IMR-90 (cell line): ENCODE measurements at regions not wholly inside any gene's neighbourhood (a gene's known extent, or its start where the extent isn't known, plus 50 kb on each side); places are given as distances from the start of the nearest gene placed in this dataset.

Experiments
- ATAC-seq: fragments of 200-7000 bp; cut with Tn5 transposase; 2 replicates; pipeline ENCODE4 v1.9.1; 2020; ENCODE audit warnings: low read depth, mild to moderate bottlenecking, moderate library complexity
- BruUV-seq: library from RNA; stranded (reverse); fragments of 400-500 nt; replicated peaks from 2 replicates; lab custom pipeline; 2021; lab: Mats Ljungman, UMichigan
- CTCF ChIA-PET: fragments of 300-600 bp; formaldehyde crosslinking; extraction: SDS; loops from one replicate; lab custom pipeline; 2021; ENCODE audit warnings: antibody characterized with exemption; lab: Yijun Ruan, JAX
- POLR2A ChIA-PET: fragments of 300-600 bp; sonication (Branson Sonifier 250); formaldehyde crosslinking; loops from one replicate; lab custom pipeline; 2022; ENCODE audit warnings: antibody characterized with exemption; ENCODE audit not compliant: unreplicated experiment; lab: Charles Lee
- DNase-seq: peaks from one replicate; pipeline ENCODE4 v3.0.0; 2013
- H2AFZ ChIP-seq: replicated peaks from 2 replicates; pipeline ENCODE3; 2013; ENCODE audit warnings: low read length, mild to moderate bottlenecking; ENCODE audit not compliant: poor library complexity
- H2AK5ac ChIP-seq: 2 replicates; pipeline ENCODE4 v1.6.1; 2013; ENCODE audit warnings: low read depth, low read length, inconsistent platforms
- H2AK9ac ChIP-seq: replicated peaks from 2 replicates; pipeline ENCODE3; 2013; ENCODE audit warnings: mild to moderate bottlenecking, low read depth, low read length, moderate library complexity; ENCODE audit not compliant: poor library complexity
- H2BK120ac ChIP-seq: 2 replicates; pipeline ENCODE4 v1.6.1; 2013; ENCODE audit warnings: low read depth, low read length, inconsistent platforms
- H2BK15ac ChIP-seq: 3 replicates; pipeline ENCODE4 v1.6.1; 2013; ENCODE audit warnings: low read depth, low read length, inconsistent platforms
- H2BK20ac ChIP-seq: 2 replicates; pipeline ENCODE4 v1.6.1; 2013; ENCODE audit warnings: low read depth, mild to moderate bottlenecking, inconsistent platforms, low read length, moderate library complexity
- H2BK5ac ChIP-seq: 2 replicates; pipeline ENCODE4 v1.6.1; 2013; ENCODE audit warnings: mild to moderate bottlenecking, low read depth, low read length, inconsistent platforms; ENCODE audit not compliant: poor library complexity, severe bottlenecking
- H3K14ac ChIP-seq: replicated peaks from 2 replicates; pipeline ENCODE4 v1.6.1; 2013; ENCODE audit warnings: low read depth, low read length, inconsistent platforms
- H3K18ac ChIP-seq: 2 replicates; pipeline ENCODE4 v1.6.1; 2013; ENCODE audit warnings: low read depth, low read length, control low read depth
- H3K23ac ChIP-seq: 2 replicates; pipeline ENCODE4 v1.6.1; 2013; ENCODE audit warnings: low read depth, low read length, inconsistent platforms
- H3K27ac ChIP-seq: 2 replicates; pipeline ENCODE4 v1.5.1; 2013; ENCODE audit warnings: mild to moderate bottlenecking, control low read depth, low read length; ENCODE audit not compliant: insufficient read depth
- H3K27me3 ChIP-seq: 2 replicates; pipeline ENCODE4 v1.6.1; 2013; ENCODE audit warnings: low read length; ENCODE audit not compliant: control insufficient read depth, insufficient read depth
- H3K36me3 ChIP-seq: 2 replicates; pipeline ENCODE4 v1.6.1; 2013; ENCODE audit warnings: low read length, mixed read lengths; ENCODE audit not compliant: control insufficient read depth, insufficient read depth
- H3K4ac ChIP-seq: 2 replicates; pipeline ENCODE4 v1.6.1; 2013; ENCODE audit warnings: low read depth, low read length, inconsistent platforms
- H3K4me1 ChIP-seq: 2 replicates; pipeline ENCODE4 v1.6.1; 2013; ENCODE audit warnings: low read length, mixed read lengths; ENCODE audit not compliant: control insufficient read depth, insufficient read depth
- H3K4me2 ChIP-seq: 2 replicates; pipeline ENCODE4 v1.6.1; 2013; ENCODE audit warnings: low read depth, mild to moderate bottlenecking, control low read depth, low read length, moderate library complexity
- H3K4me3 ChIP-seq: 2 replicates; pipeline ENCODE4 v1.5.1; 2013; ENCODE audit warnings: low read depth, mild to moderate bottlenecking, control low read depth, low read length, moderate library complexity; ENCODE audit not compliant: insufficient read depth
- H3K56ac ChIP-seq: 2 replicates; pipeline ENCODE4 v1.6.1; 2013; ENCODE audit warnings: low read length, inconsistent platforms; ENCODE audit not compliant: insufficient read depth; ENCODE audit errors: extremely low read depth
- H3K79me1 ChIP-seq, 2 experiments: 2 replicates each; pipeline ENCODE4 v1.6.1; 2013; ENCODE audit warnings: low read length in 2 of 2, inconsistent platforms in 1 of 2, low read depth in 1 of 2
- H3K9ac ChIP-seq: 2 replicates; pipeline ENCODE4 v1.6.1; 2013; ENCODE audit warnings: low read depth, low read length, control low read depth
- H3K9me1 ChIP-seq: 2 replicates; pipeline ENCODE4 v1.6.1; 2013; ENCODE audit warnings: low read length, inconsistent platforms; ENCODE audit not compliant: insufficient read depth
- H3K9me3 ChIP-seq: 2 replicates; pipeline ENCODE4 v1.6.1; 2013; ENCODE audit warnings: low read length; ENCODE audit not compliant: control insufficient read depth, insufficient read depth
- H4K20me1 ChIP-seq: 2 replicates; pipeline ENCODE4 v1.6.1; 2013; ENCODE audit warnings: low read length, inconsistent platforms; ENCODE audit not compliant: insufficient read depth
- H4K5ac ChIP-seq: 2 replicates; pipeline ENCODE4 v1.6.1; 2013; ENCODE audit warnings: mild to moderate bottlenecking, low read depth, low read length, control low read depth
- H4K8ac ChIP-seq, 2 experiments: 2 replicates each; pipeline ENCODE4 v1.6.1; 2013; ENCODE audit warnings: low read depth in 2 of 2, low read length in 2 of 2, control low read depth in 1 of 2, inconsistent platforms in 1 of 2
- H4K91ac ChIP-seq: 2 replicates; pipeline ENCODE4 v1.6.1; 2013; ENCODE audit warnings: low read depth, low read length, inconsistent platforms; ENCODE audit not compliant: insufficient read depth
- CEBPB ChIP-seq: IDR thresholded peaks from 2 replicates; pipeline ENCODE4 v1.6.1; 2012; ENCODE audit warnings: low read depth, low read length, improper control_type of control experiment
- MAFK ChIP-seq: IDR thresholded peaks from 2 replicates; pipeline ENCODE4 v1.6.1; 2012; ENCODE audit warnings: low read depth, low read length, improper control_type of control experiment
- RCOR1 ChIP-seq: IDR thresholded peaks from 2 replicates; pipeline ENCODE4 v1.6.1; 2012; ENCODE audit warnings: mild to moderate bottlenecking, low read length, improper control_type of control experiment; ENCODE audit not compliant: insufficient replicate concordance
- WGBS, 2 experiments: methylation state at CpG; one replicate each; pipeline versions ENCODE4 v1.1.5 to v1.1.7; 2013; ENCODE audit warnings: missing lambda C conversion rate in 2 of 2; ENCODE audit not compliant: insufficient read length in 1 of 2; ENCODE audit errors: extremely low coverage in 2 of 2; 5-methylcytosine and 5-hydroxymethylcytosine counted together
- dilution Hi-C: fragments of 300-500 bp; cut with HindIII; formaldehyde crosslinking; loops from one replicate; pipeline ENCODE4 v1.14.3; 2018; ENCODE audit warnings: low sequenced_read_pairs; ENCODE audit not compliant: unreplicated experiment
- in situ Hi-C: fragments of 300-500 bp; cut with MboI; formaldehyde crosslinking; loops from 3 replicates; pipeline ENCODE4 v1.14.3; 2019; ENCODE audit warnings: low sequenced_read_pairs, inconsistent platforms, mixed read lengths
- intact Hi-C: fragments of 100-400 bp; cut with micrococcal nuclease; formaldehyde crosslinking; loops from 2 replicates; pipeline ENCODE4 v1.10.0; 2022

DNA sequence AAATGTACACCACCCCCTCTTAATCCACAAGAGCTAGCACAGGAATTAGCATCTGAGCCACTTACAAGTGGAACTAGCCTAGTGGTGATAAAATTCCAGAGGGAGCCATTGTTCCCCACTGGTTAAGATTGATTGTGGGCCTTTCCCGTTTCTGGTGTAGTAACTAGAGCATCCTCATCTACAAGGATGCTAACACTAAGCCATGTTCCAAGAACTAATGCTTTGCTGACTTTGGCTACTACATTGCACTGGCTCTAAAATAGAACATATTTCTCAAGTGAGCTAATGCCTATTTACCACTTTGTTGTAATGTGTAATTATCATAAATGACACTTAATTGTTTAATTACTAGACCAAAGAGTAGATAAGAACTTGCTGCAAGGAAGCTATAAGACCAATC, 143.7 kb downstream of the FZD1 start:
- dilution Hi-C loops = no loop called here

More for the DNA sequence above, 143.7 kb downstream of the FZD1 start:
- Histone ChIP-seq H4K8ac (no peak overlapping the region), H3K14ac (no peak overlapping the region), H2AFZ (no peak overlapping the region), H3K18ac (no peak overlapping the region), H3K23ac (no peak overlapping the region), H3K4ac (no peak overlapping the region), H4K91ac (no peak overlapping the region), H3K4me3 (no peak overlapping the region), H3K4me1 (no peaks in the 10 kb centered on the region), H3K27me3 (no peaks in the 10 kb centered on the region; the same call in 1 of the 2 replicates), H2BK120ac (no peak overlapping the region), H3K27ac (no peak overlapping the region), H2AK9ac (no peak overlapping the region), H3K79me1 (no peaks in the 10 kb centered on the region), H3K4me2 (no peak overlapping the region), H4K5ac (no peak overlapping the region), H3K56ac (no peak overlapping the region), H2BK20ac (no peak overlapping the region), H2BK5ac (no peak overlapping the region), H3K9ac (no peak overlapping the region), H2AK5ac (no peak overlapping the region), H4K20me1 (no peaks in the 10 kb centered on the region), H3K36me3 (no peaks in the 10 kb centered on the region), H3K9me3 (no peaks in the 10 kb centered on the region), H2BK15ac (no peak overlapping the region), H3K9me1 (no peaks in the 10 kb centered on the region)
- ChIA-PET POLR2A (no interaction called here), CTCF (interaction anchor here (1.2 kb wide), 1 partner anchor 9 kb away, joined by 3 read pairs; no protein-coding TSS in a partner anchor)
- BruUV-seq = no TSS peak
- intact Hi-C loops (no loop called here), in situ Hi-C loops (no loop called here)
- no CpG with 5 or more reads among the region's 1 CpG for WGBS, 2 experiments
- no peak for DNase-seq
- no peak for ATAC-seq
- TF ChIP-seq RCOR1 = no peak
- TF ChIP-seq CEBPB = no peak
- no peak for TF ChIP-seq MAFK
